GM19463 (cell line): ENCODE measurements at regions not wholly inside any gene's neighbourhood (a gene's known extent, or its start where the extent isn't known, plus 50 kb on each side); places are given as distances from the start of the nearest gene placed in this dataset.

Source experiments
- ATAC-seq: cut with Tn5 transposase; IDR thresholded peaks from one replicate; pipeline ENCODE4 v1.9.1; 2021; ENCODE audit warnings: mild to moderate bottlenecking, moderate library complexity; ENCODE audit not compliant: unreplicated experiment

- no peak for ATAC-seq
Measured at GRCh38 chr13:26942184-26942583, 181.6 kb upstream of the GPR12 start.

- no peak for ATAC-seq
Measured at GRCh38 chr13:26941345-26942174, 181.0 kb upstream of the GPR12 start.

GRCh38 chr13:26934096-26934495, 173.5 kb upstream of the GPR12 start:
- no peak for ATAC-seq

GRCh38 chr13:26932465-26932864, 171.9 kb upstream of the GPR12 start:
- ATAC-seq, result no peak

GRCh38 chr13:26929971-26930730, 169.6 kb upstream of the GPR12 start:
- peak; percentile 54 for ATAC-seq

GRCh38 chr13:26927511-26927910, 166.9 kb upstream of the GPR12 start:
- ATAC-seq, result no peak

GRCh38 chr13:26926371-26926770, 165.8 kb upstream of the GPR12 start:
- ATAC-seq, result no peak

GRCh38 chr13:26923824-26924605, 163.4 kb upstream of the GPR12 start:
- no peak for ATAC-seq

- no peak for ATAC-seq
Measured at GRCh38 chr13:26921918-26922317, 161.3 kb upstream of the GPR12 start.

- no peak for ATAC-seq
Measured at GRCh38 chr13:26920614-26921355, 160.2 kb upstream of the GPR12 start.

- no peak for ATAC-seq
Measured at GRCh38 chr13:26919732-26920131, 159.1 kb upstream of the GPR12 start.

GRCh38 chr13:26919311-26919710, 158.7 kb upstream of the GPR12 start:
- no peak for ATAC-seq

- peak; percentile 72 for ATAC-seq
Measured at GRCh38 chr13:26914624-26915023, 154.0 kb upstream of the GPR12 start.

- ATAC-seq, result no peak
Measured at GRCh38 chr13:26914148-26914547, 153.6 kb upstream of the GPR12 start.

GRCh38 chr13:26910754-26911465, 150.3 kb upstream of the GPR12 start:
- no peak for ATAC-seq

GRCh38 chr13:26909477-26909876, 148.9 kb upstream of the GPR12 start:
- no peak for ATAC-seq

GRCh38 chr13:26908126-26908525, 147.5 kb upstream of the GPR12 start:
- no peak for ATAC-seq

GRCh38 chr13:26899202-26899601, 138.6 kb upstream of the GPR12 start:
- ATAC-seq, result no peak

GRCh38 chr13:26897706-26898550, 137.3 kb upstream of the GPR12 start:
- ATAC-seq, result no peak
